ENCODE measurements at regions not wholly inside any gene's neighbourhood (a gene's known extent, or its start where the extent isn't known, plus 50 kb on each side); places are given as distances from the start of the nearest gene placed in this dataset.
"Not testable (repeated sequence)": the region's sequence is repeated elsewhere in the genome, so short reads cannot be mapped to it uniquely, and the experiment has no call there.

DNA sequence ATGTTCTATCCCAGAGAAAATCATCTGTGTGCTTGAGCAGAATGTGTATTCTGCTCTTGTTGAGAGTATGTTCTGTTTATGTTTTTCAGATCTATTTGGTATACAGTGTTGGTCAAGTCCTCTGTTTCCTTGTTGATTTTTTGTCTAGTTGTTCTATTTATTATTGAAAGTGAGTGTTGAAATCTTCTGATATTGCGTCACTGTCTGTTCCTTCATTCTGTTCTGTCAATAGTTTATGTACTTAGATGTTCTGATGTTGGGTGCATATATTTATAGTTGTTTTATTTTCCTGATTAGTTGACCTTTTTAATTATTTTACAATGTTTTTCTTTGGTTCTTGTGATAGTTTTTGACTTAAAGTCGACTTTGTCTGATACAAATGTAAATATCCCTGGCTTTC is 458.7 kb upstream of the HSF2 start:
- Histone ChIP-seq H3K4me3 (no peak overlapping the region), H3K27ac (no peak overlapping the region)
- DNase-seq (ENCODE audit: low spot score): no peak
- TF ChIP-seq, protein P1, sequence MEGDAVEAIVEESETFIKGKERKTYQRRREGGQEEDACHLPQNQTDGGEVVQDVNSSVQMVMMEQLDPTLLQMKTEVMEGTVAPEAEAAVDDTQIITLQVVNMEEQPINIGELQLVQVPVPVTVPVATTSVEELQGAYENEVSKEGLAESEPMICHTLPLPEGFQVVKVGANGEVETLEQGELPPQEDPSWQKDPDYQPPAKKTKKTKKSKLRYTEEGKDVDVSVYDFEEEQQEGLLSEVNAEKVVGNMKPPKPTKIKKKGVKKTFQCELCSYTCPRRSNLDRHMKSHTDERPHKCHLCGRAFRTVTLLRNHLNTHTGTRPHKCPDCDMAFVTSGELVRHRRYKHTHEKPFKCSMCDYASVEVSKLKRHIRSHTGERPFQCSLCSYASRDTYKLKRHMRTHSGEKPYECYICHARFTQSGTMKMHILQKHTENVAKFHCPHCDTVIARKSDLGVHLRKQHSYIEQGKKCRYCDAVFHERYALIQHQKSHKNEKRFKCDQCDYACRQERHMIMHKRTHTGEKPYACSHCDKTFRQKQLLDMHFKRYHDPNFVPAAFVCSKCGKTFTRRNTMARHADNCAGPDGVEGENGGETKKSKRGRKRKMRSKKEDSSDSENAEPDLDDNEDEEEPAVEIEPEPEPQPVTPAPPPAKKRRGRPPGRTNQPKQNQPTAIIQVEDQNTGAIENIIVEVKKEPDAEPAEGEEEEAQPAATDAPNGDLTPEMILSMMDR (IDR thresholded peaks at IDR 0.05): no peak

DNA sequence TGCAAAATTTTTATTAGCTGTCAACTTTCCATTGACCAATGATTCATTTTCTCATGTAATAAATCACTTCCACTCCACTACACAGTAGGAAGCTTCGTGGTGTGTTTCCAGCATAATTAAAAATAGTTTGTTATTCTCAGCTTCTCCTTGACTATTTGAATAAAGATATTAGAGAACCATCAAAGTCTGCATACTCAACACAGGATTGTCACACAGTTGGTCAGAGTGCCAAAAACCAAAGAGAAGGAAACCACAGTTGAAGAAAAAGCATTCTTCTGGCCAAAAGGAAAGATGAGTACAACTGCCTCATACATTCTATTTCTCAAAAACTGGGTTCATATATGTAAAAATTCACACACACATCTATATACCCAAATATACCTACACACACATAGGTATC is 455.1 kb upstream of the HSF2 start:
- TF ChIP-seq, protein P1 (IDR thresholded peaks at IDR 0.05): no peak
- H3K4me3 ChIP-seq: no peak overlapping the region
- no peak for DNase-seq (ENCODE audit: low spot score)
- no peak overlapping the region for H3K27ac ChIP-seq

DNA sequence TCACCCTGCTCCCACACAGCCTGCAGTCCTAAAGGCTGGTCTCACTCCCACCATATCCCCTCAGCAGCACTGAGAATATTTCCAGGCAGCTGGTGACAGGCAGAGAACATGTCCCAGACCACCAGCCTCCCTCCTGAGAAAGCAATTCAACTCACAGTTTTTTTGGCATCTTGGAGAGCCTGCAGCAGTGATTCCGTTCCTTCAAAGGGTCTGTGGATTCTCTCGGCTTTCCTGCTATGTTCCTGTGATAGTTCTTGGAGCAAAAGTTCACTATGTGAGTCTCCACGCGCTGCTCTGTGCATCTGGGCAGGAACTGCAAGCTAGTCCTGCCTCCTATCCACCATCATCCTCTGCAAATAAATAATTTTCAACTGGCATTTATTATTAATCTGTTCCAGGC is 448.3 kb upstream of the HSF2 start:
- TF ChIP-seq, protein P1 (IDR thresholded peaks at IDR 0.05): no peak
- Histone ChIP-seq H3K4me3 (no peak overlapping the region), H3K27ac (no peak overlapping the region)
- no peak for DNase-seq (ENCODE audit: low spot score)

DNA sequence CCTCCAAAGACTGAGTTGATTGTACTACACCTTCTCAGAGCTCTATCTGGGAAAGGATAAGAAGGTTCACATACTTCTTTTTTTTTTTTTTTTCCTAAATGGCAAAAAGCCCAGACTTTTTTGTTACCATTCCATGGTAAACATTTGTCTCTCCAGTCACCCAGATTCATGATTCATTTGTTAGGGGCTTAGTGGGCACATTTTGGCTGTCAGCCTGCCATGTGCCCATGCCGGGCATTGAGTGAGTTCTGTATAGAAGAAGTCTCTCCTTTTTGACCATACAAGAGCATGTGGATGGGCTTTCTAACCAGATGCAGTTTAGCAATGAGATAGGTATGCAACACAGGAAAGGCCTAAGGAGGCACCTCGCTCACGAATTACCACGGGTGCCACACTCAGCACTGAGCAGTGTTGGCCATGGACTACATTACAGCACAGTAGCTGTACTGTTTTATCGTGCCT is 447.5 kb upstream of the HSF2 start:
- H3K27ac ChIP-seq: peak overlapping the region; percentile 9 to 48
- no peak for DNase-seq (ENCODE audit: low spot score)
- TF ChIP-seq, protein P1 (IDR thresholded peaks at IDR 0.05): no peak

DNA sequence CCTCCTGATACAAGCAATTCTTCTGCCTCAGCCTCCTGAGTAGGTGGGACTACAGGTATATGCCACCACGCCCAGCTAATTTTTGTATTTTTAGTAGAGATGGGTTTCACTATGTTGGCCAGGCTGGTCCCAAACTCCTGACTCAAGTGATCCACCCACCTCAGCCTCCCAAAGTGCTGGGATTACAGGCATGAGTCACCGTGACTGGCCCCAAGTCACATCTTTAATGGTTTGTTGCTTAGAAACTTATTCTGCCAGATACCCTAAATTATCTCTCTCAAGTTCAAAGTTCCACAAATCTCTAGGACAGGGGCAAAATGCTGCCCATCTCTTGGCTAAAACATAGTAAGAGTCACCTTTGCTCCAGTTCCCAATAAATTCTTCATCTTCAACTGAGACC is 444.1 kb upstream of the HSF2 start:
- not testable (repeated sequence) for H3K4me3 ChIP-seq; DNase-seq (ENCODE audit: low spot score); H3K27ac ChIP-seq

More for the DNA sequence above, 447.5 kb upstream of the HSF2 start:
- no peak overlapping the region for H3K4me3 ChIP-seq

DNA sequence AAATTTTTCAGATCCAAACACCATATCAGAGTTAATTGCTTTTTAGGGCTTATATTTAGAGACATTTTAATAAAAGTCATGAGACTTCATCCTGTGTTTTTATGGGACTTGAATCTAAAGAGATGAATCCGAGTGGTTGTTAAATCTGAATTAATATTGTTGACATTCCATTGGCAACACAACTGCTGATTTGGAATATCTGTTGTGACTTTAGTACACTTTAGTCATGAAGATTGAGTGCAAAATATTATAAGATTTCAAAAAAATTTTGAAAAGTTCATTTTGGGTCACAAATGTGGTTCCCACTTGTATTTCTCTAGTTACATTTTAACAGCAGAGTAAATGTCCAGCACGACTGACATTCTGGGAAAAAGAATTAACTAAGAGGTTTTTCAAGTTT is 442.7 kb upstream of the HSF2 start:
- no peak overlapping the region for H3K27ac ChIP-seq
- H3K4me3 ChIP-seq: no peak overlapping the region
- no peak for DNase-seq (ENCODE audit: low spot score)
- TF ChIP-seq, protein P1 (IDR thresholded peaks at IDR 0.05): no peak

DNA sequence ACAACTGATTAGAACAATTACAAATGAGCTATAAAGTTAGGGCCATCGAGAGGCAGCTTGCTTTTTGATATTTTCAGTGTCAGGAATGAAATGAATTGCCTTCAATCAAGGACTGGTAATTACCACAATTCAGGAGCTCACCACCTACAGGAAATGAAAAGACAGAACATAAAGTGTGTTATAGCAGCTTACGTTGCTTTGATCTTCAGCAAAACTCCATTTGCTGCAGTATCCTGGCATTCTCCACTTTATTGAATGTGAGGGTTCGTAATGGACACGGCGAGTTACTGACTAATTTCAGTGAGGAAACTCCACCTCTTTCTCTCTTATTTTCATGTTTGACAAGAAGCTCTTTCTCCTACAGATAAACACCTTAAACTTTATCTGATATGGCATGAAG is 440.0 kb upstream of the HSF2 start:
- Histone ChIP-seq H3K4me3 (no peak overlapping the region), H3K27ac (no peak overlapping the region)
- DNase-seq (ENCODE audit: low spot score): no peak
- TF ChIP-seq, protein P1 (IDR thresholded peaks at IDR 0.05): no peak

DNA sequence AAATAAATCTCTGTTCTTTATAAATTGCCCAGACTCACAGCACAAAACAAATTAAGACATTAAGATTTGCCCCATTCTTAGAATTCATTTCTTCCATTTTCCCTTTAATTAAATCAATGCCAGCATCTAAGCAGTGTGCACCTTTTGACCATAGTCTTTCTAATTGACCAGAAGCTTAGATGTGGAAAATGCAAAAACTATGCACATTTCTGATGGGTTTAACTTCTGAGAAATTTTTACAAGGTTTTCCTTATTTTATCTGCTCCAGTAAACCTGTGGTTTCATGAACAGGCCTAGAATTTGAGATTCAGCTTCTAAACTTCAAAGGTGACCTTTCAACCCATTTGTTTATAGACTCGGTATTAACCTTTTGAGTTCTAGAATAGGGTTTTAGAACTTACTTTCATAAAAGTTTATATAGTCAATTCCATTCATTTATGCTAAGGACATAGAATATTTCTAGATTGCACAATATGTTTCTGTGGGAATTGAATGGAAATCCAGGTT is 437.8 kb upstream of the HSF2 start:
- DNase-seq (ENCODE audit: low spot score): no peak
- no peak overlapping the region for H3K27ac ChIP-seq
- no peak overlapping the region for H3K4me3 ChIP-seq
- TF ChIP-seq, protein P1 (IDR thresholded peaks at IDR 0.05): no peak
